GM23338 (cell line): ENCODE measurements at regions not wholly inside any gene's neighbourhood (a gene's known extent, or its start where the extent isn't known, plus 50 kb on each side); places are given as distances from the start of the nearest gene placed in this dataset.

Experiments
- ATAC-seq: fragments of 200-7000 bp; cut with Tn5 transposase; 3 replicates; pipeline ENCODE4 v1.9.1; 2020
- DNase-seq: peaks from one replicate; pipeline ENCODE4 v3.0.0-alpha.2; 2015; ENCODE audit warnings: low spot score
- H2AFZ ChIP-seq: fragments of 200-600 bp; sonication (generic); 2 replicates; pipeline ENCODE4 v1.8.0; 2016; ENCODE audit warnings: antibody characterized with exemption, mild to moderate bottlenecking, moderate library complexity
- H3F3A ChIP-seq: fragments of 200-600 bp; sonication (generic); replicated peaks from 2 replicates; pipeline ENCODE4 v1.8.0; 2017; ENCODE audit warnings: antibody characterized with exemption, mixed run types, low read depth
- H3K27ac ChIP-seq: fragments of 200-600 bp; sonication (generic); 2 replicates; pipeline ENCODE4 v1.6.1; 2016; ENCODE audit warnings: low read depth
- H3K27me3 ChIP-seq: fragments of 200-600 bp; sonication (generic); 2 replicates; pipeline ENCODE4 v1.8.0; 2016; ENCODE audit warnings: mild to moderate bottlenecking, mixed run types, moderate library complexity; ENCODE audit not compliant: insufficient read depth
- H3K36me3 ChIP-seq: fragments of 200-600 bp; sonication (generic); 2 replicates; pipeline ENCODE4 v1.8.0; 2016; ENCODE audit warnings: mild to moderate bottlenecking; ENCODE audit not compliant: insufficient read depth
- H3K4me1 ChIP-seq: fragments of 200-600 bp; sonication (generic); 2 replicates; pipeline ENCODE4 v1.8.0; 2016; ENCODE audit warnings: mild to moderate bottlenecking, moderate library complexity; ENCODE audit not compliant: insufficient read depth
- H3K4me2 ChIP-seq: fragments of 200-600 bp; sonication (generic); 2 replicates; pipeline ENCODE4 v1.7.1; 2017; ENCODE audit warnings: mixed run types
- H3K4me3 ChIP-seq: fragments of 200-600 bp; sonication (generic); 2 replicates; pipeline ENCODE4 v1.6.1; 2016; ENCODE audit warnings: mixed run types
- H3K79me2 ChIP-seq: fragments of 200-600 bp; sonication (generic); replicated peaks from 2 replicates; pipeline ENCODE4 v1.8.0; 2017; ENCODE audit warnings: mild to moderate bottlenecking; ENCODE audit not compliant: insufficient read depth
- H3K9me2 ChIP-seq: fragments of 200-600 bp; sonication (generic); 2 replicates; pipeline ENCODE4 v1.8.0; 2017; ENCODE audit not compliant: insufficient read depth
- H4K20me1 ChIP-seq: fragments of 200-600 bp; sonication (generic); replicated peaks from 2 replicates; pipeline ENCODE4 v1.8.0; 2017; ENCODE audit warnings: mild to moderate bottlenecking; ENCODE audit not compliant: insufficient read depth
- H3K27ac Mint-ChIP-seq: 2 replicates; pipeline ENCODE4 v1.8.0; 2020; ENCODE audit warnings: inconsistent platforms, mild to moderate bottlenecking, moderate library complexity, mixed read lengths
- H3K27me3 Mint-ChIP-seq: 3 replicates; pipeline ENCODE4 v1.8.0; 2022; ENCODE audit warnings: low read depth, mild to moderate bottlenecking, moderate library complexity, mixed read lengths, inconsistent platforms; ENCODE audit not compliant: insufficient read depth, poor library complexity
- H3K36me3 Mint-ChIP-seq: 3 replicates; pipeline ENCODE4 v1.8.0; 2021; ENCODE audit warnings: low read depth, mild to moderate bottlenecking, inconsistent platforms, moderate library complexity, mixed read lengths
- H3K4me1 Mint-ChIP-seq: 3 replicates; pipeline ENCODE4 v1.8.0; 2020; ENCODE audit warnings: mild to moderate bottlenecking, inconsistent platforms, mixed read lengths
- H3K4me3 Mint-ChIP-seq: 3 replicates; pipeline ENCODE4 v1.8.0; 2021; ENCODE audit warnings: moderate library complexity, mild to moderate bottlenecking, inconsistent platforms, mixed read lengths
- H3K9me3 Mint-ChIP-seq: 3 replicates; pipeline ENCODE4 v1.8.0; 2020; ENCODE audit warnings: moderate library complexity, mild to moderate bottlenecking, inconsistent platforms, mixed read lengths
- CREB1 ChIP-seq: fragments of 250-450 bp; sonication (Bioruptor Pico); IDR thresholded peaks from 2 replicates; pipeline ENCODE4 v1.5.0; 2020; ENCODE audit warnings: low read depth, mild to moderate bottlenecking, moderate library complexity
- EZH2 ChIP-seq: fragments of 200-600 bp; sonication (generic); IDR thresholded peaks from one replicate; pipeline ENCODE4 v1.8.0; 2017; ENCODE audit warnings: antibody characterized with exemption, mild to moderate bottlenecking, low read depth; ENCODE audit not compliant: unreplicated experiment
- JUNB ChIP-seq: IDR thresholded peaks from one replicate; pipeline ENCODE4 v1.6.1; 2016; ENCODE audit warnings: antibody characterized with exemption; ENCODE audit not compliant: unreplicated experiment
- REST ChIP-seq: IDR thresholded peaks from one replicate; pipeline ENCODE4 v1.6.1; 2018; ENCODE audit warnings: antibody characterized with exemption; ENCODE audit not compliant: unreplicated experiment
- STAT1 ChIP-seq: IDR thresholded peaks from one replicate; pipeline ENCODE4 v1.6.1; 2016; ENCODE audit warnings: antibody characterized with exemption; ENCODE audit not compliant: unreplicated experiment
- ZNF331 ChIP-seq: fragments of 250-450 bp; sonication (Bioruptor Pico); IDR thresholded peaks from 2 replicates; pipeline ENCODE4 v1.5.0; 2020; ENCODE audit warnings: low read depth, mild to moderate bottlenecking, moderate library complexity
- ZNF462 ChIP-seq: fragments of 250-450 bp; sonication (Bioruptor Pico); IDR thresholded peaks from 2 replicates; pipeline ENCODE4 v1.5.0; 2020; ENCODE audit warnings: mild to moderate bottlenecking, moderate library complexity
- TF ChIP-seq, protein P1 (sequence below): IDR thresholded peaks from 2 replicates; pipeline ENCODE4 v1.6.1; 2016; ENCODE audit warnings: antibody characterized with exemption
- TF ChIP-seq, protein P2 (sequence below), 2 experiments: fragments of 200-600 bp in 1 of 2; sonication (generic) in 1 of 2; conservative IDR thresholded peaks; 2 replicates each; pipeline versions ENCODE4 v1.5.1 to v1.6.1; 2016 to 2017; ENCODE audit warnings: antibody characterized with exemption in 2 of 2, low read depth in 2 of 2, mild to moderate bottlenecking in 2 of 2, moderate library complexity in 1 of 2

DNA sequence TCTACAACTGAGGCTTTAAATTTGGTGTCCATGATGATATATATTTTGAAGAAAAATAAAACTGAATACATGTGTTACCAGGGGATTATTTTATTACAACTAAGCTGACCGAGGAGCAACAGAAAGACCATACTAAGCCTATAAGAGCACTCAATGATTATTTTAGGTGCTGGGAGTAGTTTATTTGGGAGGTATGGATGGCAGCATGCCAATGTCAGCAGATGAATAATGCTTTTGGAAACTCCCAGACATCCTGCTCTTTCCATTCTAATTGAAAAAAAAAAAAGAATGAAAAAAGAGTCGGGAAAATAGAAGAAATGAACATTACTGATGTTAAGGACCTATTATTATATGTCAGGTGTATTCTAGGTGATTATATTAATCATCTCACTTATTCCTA is 441.2 kb downstream of the BTG1 start (continued):
- no peak for TF ChIP-seq ZNF462
- TF ChIP-seq, protein P1, sequence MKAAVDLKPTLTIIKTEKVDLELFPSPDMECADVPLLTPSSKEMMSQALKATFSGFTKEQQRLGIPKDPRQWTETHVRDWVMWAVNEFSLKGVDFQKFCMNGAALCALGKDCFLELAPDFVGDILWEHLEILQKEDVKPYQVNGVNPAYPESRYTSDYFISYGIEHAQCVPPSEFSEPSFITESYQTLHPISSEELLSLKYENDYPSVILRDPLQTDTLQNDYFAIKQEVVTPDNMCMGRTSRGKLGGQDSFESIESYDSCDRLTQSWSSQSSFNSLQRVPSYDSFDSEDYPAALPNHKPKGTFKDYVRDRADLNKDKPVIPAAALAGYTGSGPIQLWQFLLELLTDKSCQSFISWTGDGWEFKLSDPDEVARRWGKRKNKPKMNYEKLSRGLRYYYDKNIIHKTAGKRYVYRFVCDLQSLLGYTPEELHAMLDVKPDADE, result no peak
- TF ChIP-seq CREB1 (CRISPR knock-in tag), result no peak
- no peak for TF ChIP-seq STAT1
- TF ChIP-seq JUNB, result no peak

GRCh38 chr12:91703491-91704283 is 442.0 kb downstream of the BTG1 start:
- no peak for ATAC-seq
- H3K36me3 Mint-ChIP-seq, result peaks cover 2% of the 10 kb centered on the region; the same call in 1 of the 3 replicates
- Histone ChIP-seq H3K4me3 (no peak overlapping the region), H3K27ac (no peak overlapping the region), H3K9me2 (no peaks in the 10 kb centered on the region), H3K36me3 (no peaks in the 10 kb centered on the region; the same call in 1 of the 2 replicates), H3K27me3 (no peaks in the 10 kb centered on the region), H3K4me1 (no peaks in the 10 kb centered on the region; the same call in 1 of the 2 replicates), H2AFZ (0 out of 2 replicates have a peak overlapping the region, but pooled peaks have one; percentile 4), H3K4me2 (no peak overlapping the region), H4K20me1 (no peaks in the 10 kb centered on the region), H3F3A (no peaks in the 10 kb centered on the region), H3K79me2 (no peaks in the 10 kb centered on the region)
- TF ChIP-seq REST (no peak), CREB1 (CRISPR knock-in tag) (no peak), EZH2 (no peak), STAT1 (no peak), ZNF331 (CRISPR knock-in tag) (no peak)
- TF ChIP-seq, protein P2, sequence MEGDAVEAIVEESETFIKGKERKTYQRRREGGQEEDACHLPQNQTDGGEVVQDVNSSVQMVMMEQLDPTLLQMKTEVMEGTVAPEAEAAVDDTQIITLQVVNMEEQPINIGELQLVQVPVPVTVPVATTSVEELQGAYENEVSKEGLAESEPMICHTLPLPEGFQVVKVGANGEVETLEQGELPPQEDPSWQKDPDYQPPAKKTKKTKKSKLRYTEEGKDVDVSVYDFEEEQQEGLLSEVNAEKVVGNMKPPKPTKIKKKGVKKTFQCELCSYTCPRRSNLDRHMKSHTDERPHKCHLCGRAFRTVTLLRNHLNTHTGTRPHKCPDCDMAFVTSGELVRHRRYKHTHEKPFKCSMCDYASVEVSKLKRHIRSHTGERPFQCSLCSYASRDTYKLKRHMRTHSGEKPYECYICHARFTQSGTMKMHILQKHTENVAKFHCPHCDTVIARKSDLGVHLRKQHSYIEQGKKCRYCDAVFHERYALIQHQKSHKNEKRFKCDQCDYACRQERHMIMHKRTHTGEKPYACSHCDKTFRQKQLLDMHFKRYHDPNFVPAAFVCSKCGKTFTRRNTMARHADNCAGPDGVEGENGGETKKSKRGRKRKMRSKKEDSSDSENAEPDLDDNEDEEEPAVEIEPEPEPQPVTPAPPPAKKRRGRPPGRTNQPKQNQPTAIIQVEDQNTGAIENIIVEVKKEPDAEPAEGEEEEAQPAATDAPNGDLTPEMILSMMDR (conservative IDR thresholded peaks at IDR 0.05; ENCODE audit: low read depth in 2 of 2), result no peak
- H3K27ac Mint-ChIP-seq, result no peak overlapping the region
- DNase-seq, result no peak
- H3K4me1 Mint-ChIP-seq, result peaks cover 4% of the 10 kb centered on the region; the same call in 2 of the 3 replicates
- H3K27me3 Mint-ChIP-seq, result no peaks in the 10 kb centered on the region
- H3K4me3 Mint-ChIP-seq, result no peak overlapping the region
- H3K9me3 Mint-ChIP-seq, result 0 out of 3 replicates have a peak, but pooled peaks cover 3% of the 10 kb centered on the region
